GM12878 (cell line): ENCODE measurements at regions not wholly inside any gene's neighbourhood (a gene's known extent, or its start where the extent isn't known, plus 50 kb on each side); places are given as distances from the start of the nearest gene placed in this dataset.

Experiments
- ATAC-seq: fragments of 200-7000 bp; cut with Tn5 transposase; 3 replicates; pipeline ENCODE4 v1.9.1; 2020; ENCODE audit warnings: mild to moderate bottlenecking, moderate library complexity
- BruUV-seq: library from RNA; stranded (reverse); fragments of 400-500 nt; replicated peaks from 2 replicates; lab custom pipeline; 2021; lab: Mats Ljungman, UMichigan
- CTCF ChIA-PET: fragments of 300-600 bp; sonication (Branson Sonifier 250); formaldehyde crosslinking; extraction: SDS; loops from one replicate; lab custom pipeline; 2021; ENCODE audit warnings: inconsistent platforms; lab: Yijun Ruan, JAX
- POLR2A ChIA-PET: fragments of 350-600 bp; formaldehyde crosslinking; extraction: SDS; loops from one replicate; lab custom pipeline; 2021; ENCODE audit warnings: inconsistent platforms; lab: Charles Lee
- RAD21 ChIA-PET: fragments of 300-600 bp; sonication (Branson Sonifier 250); formaldehyde crosslinking; loops from one replicate; lab custom pipeline; 2023; ENCODE audit warnings: antibody characterized with exemption; ENCODE audit not compliant: unreplicated experiment; lab: Charles Lee
- SMC1A ChIA-PET: fragments of 300-600 bp; sonication (Branson Sonifier 250); formaldehyde crosslinking; loops from one replicate; lab custom pipeline; 2023; ENCODE audit not compliant: unreplicated experiment, uncharacterized antibody; lab: Charles Lee
- DNase-seq: peaks from one replicate; pipeline ENCODE4 v3.0.0-alpha.2; 2011; ENCODE audit warnings: low read depth, low spot score
- FAIRE-seq: peaks from 3 replicates; lab custom pipeline; 2011; peaks lifted over from hg19 to GRCh38; lab: Jason Lieb, UNC
- H2AFZ ChIP-seq: 2 replicates; pipeline ENCODE4 v1.6.0; 2011; ENCODE audit warnings: low read depth, low read length, control low read depth; ENCODE audit not compliant: control insufficient read depth
- H3K27ac ChIP-seq: 2 replicates; pipeline ENCODE4 v1.5.1; 2011; ENCODE audit warnings: control low read depth; ENCODE audit not compliant: control insufficient read depth, insufficient read depth
- H3K27me3 ChIP-seq, 2 experiments: replicated peaks in 1 of 2; 2 replicates each; pipeline versions ENCODE4 v1.6.0 to v1.6.1; 2011; ENCODE audit warnings: low read length in 1 of 2; ENCODE audit not compliant: control insufficient read depth in 2 of 2, insufficient read depth in 2 of 2
- H3K36me3 ChIP-seq, 2 experiments: 2 replicates each; pipeline ENCODE4 v1.5.1; 2011; ENCODE audit warnings: low read length in 1 of 2; ENCODE audit not compliant: control insufficient read depth in 2 of 2, insufficient read depth in 2 of 2
- H3K4me1 ChIP-seq: 2 replicates; pipeline ENCODE4 v1.6.1; 2011; ENCODE audit warnings: mild to moderate bottlenecking, low read length, moderate library complexity, mixed read lengths; ENCODE audit not compliant: control insufficient read depth, insufficient read depth
- H3K4me2 ChIP-seq: 2 replicates; pipeline ENCODE4 v1.6.0; 2011; ENCODE audit warnings: control low read depth; ENCODE audit not compliant: control insufficient read depth, insufficient read depth
- H3K4me3 ChIP-seq: fragments of 200-600 bp; sonication (generic); 2 replicates; pipeline ENCODE4 v1.5.1; 2016
- H3K79me2 ChIP-seq: 2 replicates; pipeline ENCODE4 v1.6.0; 2011; ENCODE audit warnings: low read length; ENCODE audit not compliant: control insufficient read depth, insufficient read depth
- H3K9ac ChIP-seq: 2 replicates; pipeline ENCODE4 v1.8.0; 2011; ENCODE audit warnings: low read length, control low read depth, mixed read lengths; ENCODE audit not compliant: control insufficient read depth, insufficient read depth
- H3K9me3 ChIP-seq: replicated peaks from 3 replicates; pipeline ENCODE4 v1.5.1; 2011; ENCODE audit warnings: mild to moderate bottlenecking, low read length; ENCODE audit not compliant: control insufficient read depth, insufficient read depth
- H4K20me1 ChIP-seq: 2 replicates; pipeline ENCODE4 v1.6.0; 2011; ENCODE audit not compliant: control insufficient read depth, insufficient read depth
- EED ChIP-seq: sonication (generic); IDR thresholded peaks from 2 replicates; pipeline ENCODE4 v1.6.1; 2016; ENCODE audit warnings: antibody characterized with exemption, low read depth
- FOXK2 ChIP-seq: fragments of 450-650 bp; IDR thresholded peaks from 2 replicates; pipeline ENCODE4 v1.6.1; 2017; ENCODE audit warnings: mild to moderate bottlenecking, moderate library complexity
- IKZF1 ChIP-seq: fragments of 450-650 bp; conservative IDR thresholded peaks from 2 replicates; pipeline ENCODE4 v1.6.1; 2017; ENCODE audit warnings: antibody characterized with exemption, mild to moderate bottlenecking
- KDM1A ChIP-seq: fragments of 200-600 bp; sonication (generic); IDR thresholded peaks from 2 replicates; pipeline ENCODE4 v1.6.1; 2016; ENCODE audit warnings: borderline replicate concordance
- REST ChIP-seq: IDR thresholded peaks from 2 replicates; pipeline ENCODE4 v1.6.1; 2012; ENCODE audit warnings: mild to moderate bottlenecking, low read depth, low read length
- TCF7 ChIP-seq: IDR thresholded peaks from 2 replicates; pipeline ENCODE4 v1.6.1; 2014; ENCODE audit warnings: antibody characterized with exemption, borderline replicate concordance
- WGBS: methylation state at CpG from one replicate; pipeline ENCODE4 v1.1.6; 2016; ENCODE audit warnings: low lambda C conversion rate; ENCODE audit not compliant: insufficient replicate concordance, insufficient coverage; ENCODE audit errors: missing lambda C conversion rate; 5-methylcytosine and 5-hydroxymethylcytosine counted together
- in situ Hi-C: fragments of 300-500 bp; cut with MboI; formaldehyde crosslinking; loops from 9 replicates; pipeline ENCODE4 v1.14.3; 2018; ENCODE audit warnings: mixed read lengths
- intact Hi-C: fragments of 100-400 bp; cut with micrococcal nuclease; formaldehyde crosslinking; loops from one replicate; pipeline ENCODE4 v1.14.2; 2022; ENCODE audit not compliant: unreplicated experiment

- Histone ChIP-seq H3K9ac (no peak overlapping the region), H3K27me3 (no peaks in the 10 kb centered on the region), H3K79me2 (no peaks in the 10 kb centered on the region), H3K36me3 (no peaks in the 10 kb centered on the region), H3K9me3 (no peaks in the 10 kb centered on the region), H4K20me1 (no peaks in the 10 kb centered on the region), H3K4me2 (no peak overlapping the region), H3K4me1 (no peaks in the 10 kb centered on the region), H3K4me3 (no peak overlapping the region), H2AFZ (no peak overlapping the region), H3K27ac (no peak overlapping the region)
- BruUV-seq = no TSS peak
- RAD21 ChIA-PET = no interaction called here
- TF ChIP-seq REST = no peak
- no peak for TF ChIP-seq EED
- TF ChIP-seq KDM1A = no peak
- no peak for TF ChIP-seq FOXK2
- TF ChIP-seq TCF7 = no peak
- no peak for TF ChIP-seq IKZF1
- ATAC-seq = no peak
- in situ Hi-C loops (no loop called here), intact Hi-C loops (no loop called here)
- FAIRE-seq = no peak
- CTCF ChIA-PET = no interaction called here
- SMC1A ChIA-PET = interaction anchor here (1.2 kb wide), 1 partner anchor 11 kb away, joined by 3 read pairs; no protein-coding TSS in a partner anchor
- WGBS = 96% methylated on average over 2 of the region's 2 CpGs
- POLR2A ChIA-PET = no interaction called here
- no peak for DNase-seq
Observed at GRCh38 chr2:6512589-6512988, 353.1 kb downstream of the CMPK2 start.
